SW 1271 (cell line): ENCODE measurements at regions not wholly inside any gene's neighbourhood (a gene's known extent, or its start where the extent isn't known, plus 50 kb on each side); places are given as distances from the start of the nearest gene placed in this dataset.
A peak's percentile ranks its signal among the peaks of the same experiment; 100 is the strongest.

Source experiments
- DNase-seq, 2 experiments: peaks; one replicate each; lab custom pipeline; 2025; lab: John Stamatoyannopoulos, UW

GRCh38 chr2:102967451-102967850 is 205.6 kb downstream of the TMEM182 start:
- no peak for DNase-seq

- DNase-seq: no peak
Observed at GRCh38 chr2:102968375-102968774, 206.5 kb downstream of the TMEM182 start.

- no peak for DNase-seq
Observed at GRCh38 chr2:102971701-102972100, 209.9 kb downstream of the TMEM182 start.

- peak in 1 of 2 experiments; percentile 4 for DNase-seq
Observed at GRCh38 chr2:102975996-102976975, 214.5 kb downstream of the TMEM182 start.

GRCh38 chr2:102977426-102978090 is 215.7 kb downstream of the TMEM182 start:
- DNase-seq: no peak

- no peak for DNase-seq
Observed at GRCh38 chr2:102978091-102978490, 216.3 kb downstream of the TMEM182 start.

- DNase-seq: no peak
Observed at GRCh38 chr2:102979429-102979828, 217.6 kb downstream of the TMEM182 start.

- no peak for DNase-seq
Observed at GRCh38 chr2:102983786-102984185, 222.0 kb downstream of the TMEM182 start.

- no peak for DNase-seq
Observed at GRCh38 chr2:102986826-102987490, 225.1 kb downstream of the TMEM182 start.

GRCh38 chr2:102992607-102993006 is 230.8 kb downstream of the TMEM182 start:
- DNase-seq: no peak

GRCh38 chr2:102999958-103000357 is 238.1 kb downstream of the TMEM182 start:
- no peak for DNase-seq

- no peak for DNase-seq
Observed at GRCh38 chr2:103002954-103003353, 241.1 kb downstream of the TMEM182 start.

GRCh38 chr2:103003750-103004260 is 242.0 kb downstream of the TMEM182 start:
- DNase-seq: no peak

GRCh38 chr2:103004426-103004942 is 242.7 kb downstream of the TMEM182 start:
- DNase-seq: no peak

GRCh38 chr2:103005393-103005792 is 243.6 kb downstream of the TMEM182 start:
- DNase-seq: no peak

GRCh38 chr2:103007086-103007485 is 245.3 kb downstream of the TMEM182 start:
- no peak for DNase-seq

- no peak for DNase-seq
Observed at GRCh38 chr2:103008586-103008985, 246.8 kb downstream of the TMEM182 start.

GRCh38 chr2:103009871-103010270 is 248.0 kb downstream of the TMEM182 start:
- no peak for DNase-seq

- no peak for DNase-seq
Observed at GRCh38 chr2:103010306-103010705, 248.5 kb downstream of the TMEM182 start.

GRCh38 chr2:103010751-103011150 is 248.9 kb downstream of the TMEM182 start:
- no peak for DNase-seq

GRCh38 chr2:103012590-103012989 is 250.8 kb downstream of the TMEM182 start:
- no peak for DNase-seq

GRCh38 chr2:103025056-103025455 is 263.2 kb downstream of the TMEM182 start:
- no peak for DNase-seq
